H9 (cell line): ENCODE measurements at regions not wholly inside any gene's neighbourhood (a gene's known extent, or its start where the extent isn't known, plus 50 kb on each side); places are given as distances from the start of the nearest gene placed in this dataset.

Experiments
- DNase-seq: peaks from one replicate; pipeline ENCODE4 v3.0.0-alpha.2; 2017
- H2AFZ ChIP-seq: one replicate; pipeline ENCODE4 v1.6.1; 2013; ENCODE audit warnings: mild to moderate bottlenecking, low read length, control low read depth, moderate library complexity
- H2AK5ac ChIP-seq: 2 replicates; pipeline ENCODE4 v1.6.1; 2013; ENCODE audit warnings: low read length, control low read depth, mixed read lengths; ENCODE audit not compliant: insufficient read length
- H2BK120ac ChIP-seq: one replicate; pipeline ENCODE4 v1.6.1; 2013; ENCODE audit warnings: low read depth, mild to moderate bottlenecking, low read length, control low read depth, inconsistent platforms; ENCODE audit not compliant: poor library complexity, severe bottlenecking
- H2BK12ac ChIP-seq: 2 replicates; pipeline ENCODE4 v1.6.1; 2013; ENCODE audit warnings: low read length, control low read depth, mixed read lengths, low read depth; ENCODE audit not compliant: insufficient read length
- H2BK15ac ChIP-seq: 2 replicates; pipeline ENCODE4 v1.6.1; 2013; ENCODE audit warnings: low read depth, low read length, control low read depth
- H2BK20ac ChIP-seq: one replicate; pipeline ENCODE4 v1.6.1; 2013; ENCODE audit warnings: low read depth, mild to moderate bottlenecking, low read length, control low read depth, inconsistent platforms; ENCODE audit not compliant: poor library complexity, severe bottlenecking
- H2BK5ac ChIP-seq: 2 replicates; pipeline ENCODE4 v1.6.1; 2013; ENCODE audit warnings: low read length, control low read depth, mixed read lengths; ENCODE audit not compliant: insufficient read length
- H3K14ac ChIP-seq: 2 replicates; pipeline ENCODE4 v1.6.1; 2013; ENCODE audit warnings: low read length, control low read depth; ENCODE audit not compliant: insufficient read depth
- H3K18ac ChIP-seq: 2 replicates; pipeline ENCODE4 v1.6.1; 2013; ENCODE audit warnings: low read depth, mild to moderate bottlenecking, mixed read lengths, low read length, control low read depth; ENCODE audit not compliant: insufficient read length
- H3K23ac ChIP-seq: 2 replicates; pipeline ENCODE4 v1.6.1; 2013; ENCODE audit warnings: low read length, control low read depth, mixed read lengths, low read depth; ENCODE audit not compliant: insufficient read length
- H3K23me2 ChIP-seq: 2 replicates; pipeline ENCODE4 v1.6.1; 2013; ENCODE audit warnings: low read depth, mild to moderate bottlenecking, mixed read lengths, low read length, control low read depth; ENCODE audit not compliant: insufficient read length, poor library complexity, severe bottlenecking
- H3K27ac ChIP-seq: 2 replicates; pipeline ENCODE4 v1.5.1; 2013; ENCODE audit warnings: low read length, control low read depth, mixed read lengths, low read depth; ENCODE audit not compliant: insufficient read length
- H3K27me3 ChIP-seq: 2 replicates; pipeline ENCODE4 v1.6.1; 2013; ENCODE audit warnings: low read length, control low read depth, inconsistent platforms; ENCODE audit not compliant: insufficient read depth
- H3K4ac ChIP-seq: 2 replicates; pipeline ENCODE4 v1.6.1; 2013; ENCODE audit warnings: low read depth, mild to moderate bottlenecking, control low read depth, inconsistent platforms, low read length, moderate library complexity
- H3K4me1 ChIP-seq: 2 replicates; pipeline ENCODE4 v1.6.1; 2013; ENCODE audit warnings: low read length, control low read depth, inconsistent platforms; ENCODE audit not compliant: insufficient read depth
- H3K4me2 ChIP-seq: 2 replicates; pipeline ENCODE4 v1.6.1; 2013; ENCODE audit warnings: low read length, control low read depth, mixed read lengths; ENCODE audit not compliant: insufficient read length, insufficient read depth
- H3K56ac ChIP-seq: 2 replicates; pipeline ENCODE4 v1.6.1; 2013; ENCODE audit warnings: low read depth, mild to moderate bottlenecking, mixed read lengths, low read length, control low read depth; ENCODE audit not compliant: insufficient read length
- H3K79me1 ChIP-seq: 2 replicates; pipeline ENCODE4 v1.6.1; 2013; ENCODE audit warnings: low read depth, mild to moderate bottlenecking, moderate library complexity, low read length, control low read depth, inconsistent platforms; ENCODE audit not compliant: insufficient read depth, poor library complexity, severe bottlenecking
- H3K79me2 ChIP-seq: 2 replicates; pipeline ENCODE4 v1.6.1; 2013; ENCODE audit warnings: low read length, control low read depth, inconsistent platforms; ENCODE audit not compliant: insufficient read depth
- H3K9ac ChIP-seq: 2 replicates; pipeline ENCODE4 v1.6.1; 2013; ENCODE audit warnings: low read length, control low read depth, mixed read lengths; ENCODE audit not compliant: insufficient read length; ENCODE audit errors: extremely low read depth
- H3K9me3 ChIP-seq: one replicate; pipeline ENCODE4 v1.6.1; 2013; ENCODE audit warnings: low read depth, low read length, inconsistent platforms; ENCODE audit not compliant: control insufficient read depth
- H3T11ph ChIP-seq: one replicate; pipeline ENCODE4 v1.6.1; 2013; ENCODE audit warnings: mild to moderate bottlenecking, low read length, control low read depth, inconsistent platforms
- H4K20me1 ChIP-seq: one replicate; pipeline ENCODE4 v1.6.1; 2013; ENCODE audit not compliant: control insufficient read depth, insufficient read length, insufficient read depth
- H4K5ac ChIP-seq: 2 replicates; pipeline ENCODE4 v1.6.1; 2013; ENCODE audit warnings: low read depth, mild to moderate bottlenecking, mixed read lengths, low read length, control low read depth; ENCODE audit not compliant: insufficient read length
- H4K8ac ChIP-seq: replicated peaks from 2 replicates; pipeline ENCODE4 v1.6.1; 2013; ENCODE audit warnings: low read length, control low read depth, mixed read lengths, low read depth; ENCODE audit not compliant: insufficient read length
- H4K91ac ChIP-seq: 2 replicates; pipeline ENCODE4 v1.6.1; 2013; ENCODE audit warnings: low read depth, mild to moderate bottlenecking, moderate library complexity, mixed read lengths, low read length, control low read depth; ENCODE audit not compliant: insufficient read length
- H3K27ac Mint-ChIP-seq, 3 experiments: 2 replicates in 2 of 3; 3 replicates in 1 of 3; pipeline ENCODE4 v1.8.0; 2020 to 2021; ENCODE audit warnings: mixed read lengths in 3 of 3, mild to moderate bottlenecking in 1 of 3, moderate library complexity in 1 of 3
- H3K27me3 Mint-ChIP-seq: 2 replicates; pipeline ENCODE4 v1.8.0; 2021; ENCODE audit warnings: low read depth, mild to moderate bottlenecking, moderate library complexity, mixed read lengths
- H3K36me3 Mint-ChIP-seq, 3 experiments: 2 replicates in 2 of 3; 3 replicates in 1 of 3; pipeline ENCODE4 v1.8.0; 2020 to 2021; ENCODE audit warnings: low read depth in 3 of 3, mixed read lengths in 3 of 3; ENCODE audit not compliant: insufficient read depth in 1 of 3
- H3K4me1 Mint-ChIP-seq, 2 experiments: 2 replicates each; pipeline ENCODE4 v1.8.0; 2020; ENCODE audit warnings: mixed read lengths in 2 of 2
- H3K4me3 Mint-ChIP-seq, 2 experiments: 2 replicates in 1 of 2; 3 replicates in 1 of 2; pipeline ENCODE4 v1.8.0; 2020 to 2021; ENCODE audit warnings: mild to moderate bottlenecking in 2 of 2, mixed read lengths in 2 of 2, moderate library complexity in 1 of 2
- H3K9me3 Mint-ChIP-seq, 2 experiments: 2 replicates in 1 of 2; 3 replicates in 1 of 2; pipeline ENCODE4 v1.8.0; 2020; ENCODE audit warnings: mild to moderate bottlenecking in 2 of 2, mixed read lengths in 2 of 2, moderate library complexity in 1 of 2
- CTCF ChIP-seq: fragments of 200-600 bp; sonication (generic); conservative IDR thresholded peaks from 3 replicates; pipeline ENCODE4 v1.8.0; 2021; ENCODE audit warnings: antibody characterized with exemption, mild to moderate bottlenecking
- WGBS: extraction: QIAGEN DNeasy Blood & Tissue Kit; methylation state at CpG from one replicate; pipeline ENCODE4 v1.1.7; 2013; ENCODE audit warnings: missing lambda C conversion rate, low lambda C conversion rate, mixed read lengths; ENCODE audit not compliant: insufficient read length; ENCODE audit errors: extremely low coverage; 5-methylcytosine and 5-hydroxymethylcytosine counted together

GRCh38 chr2:239644011-239644410 lies 243.2 kb upstream of the HDAC4 start:
- Mint-ChIP-seq H3K4me3 (no peak overlapping the region), H3K27ac (no peak overlapping the region), H3K27me3 (peaks cover 6% of the 10 kb centered on the region), H3K4me1 (peaks cover 0 to 6% of the 10 kb centered on the region in 2 experiments; a peak in 2 of 4 replicates), H3K36me3 (peaks cover 0 to 2% (median under 1%) of the 10 kb centered on the region in 3 experiments; a peak in 3 of 7 replicates), H3K9me3 (peaks cover under 1 to 7% of the 10 kb centered on the region in 2 experiments)
- Histone ChIP-seq H4K8ac (no peak overlapping the region), H3T11ph (no peak overlapping the region), H2BK5ac (no peak overlapping the region), H2BK120ac (no peak overlapping the region), H3K4ac (no peak overlapping the region), H3K23ac (no peak overlapping the region), H3K4me1 (no peaks in the 10 kb centered on the region), H2AK5ac (no peak overlapping the region), H3K18ac (no peak overlapping the region), H3K23me2 (no peaks in the 10 kb centered on the region), H4K91ac (no peak overlapping the region), H2BK12ac (no peak overlapping the region), H3K79me1 (no peaks in the 10 kb centered on the region), H4K20me1 (no peaks in the 10 kb centered on the region), H3K9me3 (no peaks in the 10 kb centered on the region), H2BK20ac (no peak overlapping the region), H3K4me2 (no peak overlapping the region), H3K56ac (no peak overlapping the region), H4K5ac (no peak overlapping the region), H3K9ac (no peak overlapping the region), H3K14ac (no peak overlapping the region), H2BK15ac (no peak overlapping the region), H3K79me2 (no peaks in the 10 kb centered on the region), H3K27ac (no peak overlapping the region), H3K27me3 (no peaks in the 10 kb centered on the region), H2AFZ (no peak overlapping the region)
- WGBS: 100% methylated on average over 3 of the region's 7 CpGs
- no peak for TF ChIP-seq CTCF
- no peak for DNase-seq
